ENCODE measurements at regions not wholly inside any gene's neighbourhood (a gene's known extent, or its start where the extent isn't known, plus 50 kb on each side); places are given as distances from the start of the nearest gene placed in this dataset.
"Not testable (repeated sequence)": the region's sequence is repeated elsewhere in the genome, so short reads cannot be mapped to it uniquely, and the experiment has no call there.

DNA sequence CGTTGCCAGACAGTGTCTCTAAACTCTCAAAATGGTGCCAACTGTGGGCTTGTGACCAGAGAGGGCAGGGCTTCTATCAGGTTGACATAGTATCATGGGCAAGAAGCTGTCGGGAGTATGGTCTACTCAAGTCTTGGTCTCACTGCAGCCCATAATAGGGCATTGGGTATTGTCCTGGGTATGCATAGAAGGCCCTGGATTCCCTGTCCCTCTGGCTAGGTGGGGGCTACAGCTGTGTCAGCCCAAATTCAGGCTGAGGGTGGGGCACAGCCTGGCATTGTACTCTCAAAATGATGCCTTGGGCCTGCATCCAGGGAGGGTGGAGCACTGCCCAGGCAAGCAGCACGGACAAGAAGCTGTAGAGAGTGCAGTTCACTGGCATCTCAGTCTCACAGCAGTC lies 408.8 kb upstream of the MAN1A1 start:
- no peak for DNase-seq

DNA sequence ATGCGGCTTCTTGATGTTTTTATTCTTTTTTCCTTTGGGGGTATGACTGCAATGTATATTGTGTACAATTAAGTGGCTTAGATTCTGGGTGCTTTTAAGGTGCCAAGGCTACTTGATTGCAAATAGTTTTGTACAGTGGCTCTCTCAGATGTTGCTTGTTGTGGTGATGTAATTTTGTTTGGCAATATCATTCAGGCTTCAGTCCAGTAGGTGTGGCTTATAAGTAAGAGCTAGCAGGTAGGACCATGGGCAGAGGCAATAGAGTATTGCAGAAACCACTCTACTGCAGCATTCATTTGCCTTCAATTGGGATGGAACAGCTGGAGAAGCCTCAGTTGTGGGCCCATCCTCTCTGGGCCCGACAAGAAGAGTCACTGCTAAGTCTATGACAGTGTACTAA lies 407.9 kb upstream of the MAN1A1 start:
- no peak for DNase-seq

DNA sequence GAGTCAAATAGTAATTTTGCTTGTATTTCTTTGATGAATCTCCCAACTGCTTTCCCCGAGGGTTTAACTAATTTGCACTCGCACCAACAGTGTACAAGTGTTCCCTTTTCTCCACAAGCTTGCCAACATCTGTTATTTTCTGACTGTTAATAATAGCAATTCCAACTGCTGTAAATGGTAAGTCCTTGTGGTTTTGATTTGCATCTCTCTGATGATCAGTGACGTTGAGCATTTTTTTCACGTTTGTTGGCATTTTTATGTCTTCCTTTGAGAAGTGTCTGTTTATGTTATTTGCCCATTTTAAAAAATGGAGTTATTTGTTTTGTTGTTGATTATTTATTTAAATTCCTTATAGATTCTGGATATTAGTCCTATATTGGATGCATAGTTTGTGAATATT lies 399.8 kb upstream of the MAN1A1 start:
- no peak for DNase-seq

DNA sequence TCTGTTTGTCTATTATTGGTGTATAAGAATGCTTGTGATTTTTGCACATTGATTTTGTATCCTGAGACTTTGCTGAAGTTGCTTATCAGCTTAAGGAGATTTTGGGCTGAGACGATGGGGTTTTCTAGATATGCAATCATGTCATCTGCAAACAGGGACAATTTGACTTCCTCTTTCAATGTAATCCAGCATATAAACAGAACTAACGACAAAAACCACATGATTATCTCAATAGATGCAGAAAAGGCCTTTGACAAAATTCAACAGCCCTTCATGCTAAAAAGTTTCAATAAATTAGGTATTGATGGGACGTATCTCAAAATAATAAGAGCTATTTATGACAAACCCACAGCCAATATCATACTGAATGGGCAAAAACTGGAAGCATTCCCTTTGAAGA lies 399.0 kb upstream of the MAN1A1 start:
- not testable (repeated sequence) for DNase-seq

DNA sequence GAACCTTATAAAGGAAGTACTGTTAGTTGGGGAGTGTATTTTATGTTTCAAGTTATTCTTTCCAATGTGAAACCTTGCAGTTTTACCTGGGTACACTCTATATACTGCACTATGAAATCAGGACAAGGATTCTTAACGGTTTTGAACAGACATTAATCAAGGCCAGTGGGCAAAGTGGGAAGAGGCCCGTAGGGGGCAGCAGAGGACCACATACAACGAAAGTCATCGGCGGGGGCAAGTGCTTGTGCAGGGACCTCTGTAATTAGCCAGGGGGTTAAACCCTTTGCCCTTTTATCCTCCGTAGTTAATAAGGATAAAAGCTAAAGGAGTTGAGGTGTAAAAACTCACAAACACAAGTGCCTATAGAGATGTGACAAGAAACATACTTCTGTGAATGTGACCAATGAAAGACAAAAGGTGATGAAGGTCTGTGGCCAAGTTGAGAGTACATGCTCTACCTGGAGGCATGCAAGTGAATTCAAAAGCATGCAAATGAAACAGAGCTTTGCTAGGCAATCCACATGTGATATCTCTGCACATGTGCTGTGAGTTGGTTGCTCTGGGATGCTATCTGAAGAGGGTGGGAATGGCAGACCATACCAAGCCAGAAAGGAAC lies 392.7 kb upstream of the MAN1A1 start:
- DNase-seq, result no peak

DNA sequence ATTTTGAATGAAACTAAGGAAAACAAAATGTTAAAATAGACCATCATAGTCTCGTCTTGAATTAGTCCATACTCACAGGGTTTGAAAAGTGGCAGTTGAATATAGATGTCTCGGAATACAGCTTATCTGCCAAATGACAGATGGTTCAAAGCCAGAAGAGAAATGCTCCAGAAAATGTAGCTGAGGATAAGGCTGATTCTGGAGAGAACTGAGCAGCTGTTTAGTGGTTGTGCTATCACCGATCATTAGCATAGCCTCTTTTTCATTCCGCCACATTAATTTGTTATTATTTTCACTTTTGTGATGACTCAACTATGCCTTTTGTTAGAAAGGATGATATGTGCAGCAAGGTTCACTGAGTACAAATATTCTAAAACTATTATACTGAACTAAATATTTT lies 390.2 kb upstream of the MAN1A1 start:
- DNase-seq, result no peak

DNA sequence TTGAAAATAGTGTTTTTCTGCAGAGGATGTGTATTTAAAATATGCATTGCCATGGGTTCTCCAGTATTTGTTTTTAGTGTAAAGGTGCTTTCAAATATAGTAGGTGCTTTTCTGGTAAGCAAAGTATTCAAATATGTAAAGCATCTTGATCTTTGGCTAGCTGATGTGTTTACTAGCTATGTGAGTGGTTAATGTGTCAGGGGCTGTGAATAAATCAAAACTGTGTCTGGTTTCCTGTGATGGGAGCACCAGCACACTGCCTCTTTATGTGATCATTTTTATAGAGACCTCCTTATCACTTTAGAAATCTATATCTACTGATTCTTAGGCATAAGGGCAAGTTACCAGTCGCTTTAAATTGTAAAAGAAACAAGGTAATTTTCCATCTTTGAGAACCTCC lies 388.9 kb upstream of the MAN1A1 start:
- no peak for DNase-seq

DNA sequence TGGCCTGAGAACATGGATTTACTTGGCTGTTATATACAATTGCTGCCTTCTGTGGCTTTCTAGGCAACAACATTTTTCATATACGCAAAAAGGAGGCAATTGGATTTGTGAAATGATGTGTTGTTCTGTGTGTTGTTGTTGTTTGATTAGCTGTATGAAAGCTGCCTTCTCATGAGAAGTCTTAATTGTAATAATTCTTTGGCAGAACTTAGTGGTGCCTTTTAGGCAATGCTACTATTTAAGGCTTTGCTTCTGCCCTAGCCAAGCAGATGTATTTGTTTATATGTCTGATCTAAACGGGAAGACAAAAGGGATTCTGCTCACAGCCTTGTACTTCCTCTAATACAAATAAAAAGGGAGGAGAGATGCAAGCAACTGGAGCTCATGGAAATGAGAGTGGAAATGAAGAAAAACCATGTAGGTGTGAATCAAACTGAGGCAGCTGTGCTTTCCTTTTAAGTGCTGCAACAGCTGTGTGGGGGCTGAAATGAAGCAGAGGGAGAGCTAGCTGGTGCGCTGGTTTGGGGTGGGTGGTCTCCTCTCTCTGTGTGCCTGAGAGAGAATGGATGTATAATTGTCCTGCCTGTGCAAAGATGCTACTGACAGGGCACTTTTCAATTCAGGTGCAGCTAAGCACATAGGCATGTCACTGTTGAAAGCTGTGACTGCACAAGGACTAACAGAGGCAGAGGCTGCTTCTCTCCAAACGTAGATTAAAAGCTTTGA lies 386.9 kb upstream of the MAN1A1 start:
- no peak for DNase-seq

DNA sequence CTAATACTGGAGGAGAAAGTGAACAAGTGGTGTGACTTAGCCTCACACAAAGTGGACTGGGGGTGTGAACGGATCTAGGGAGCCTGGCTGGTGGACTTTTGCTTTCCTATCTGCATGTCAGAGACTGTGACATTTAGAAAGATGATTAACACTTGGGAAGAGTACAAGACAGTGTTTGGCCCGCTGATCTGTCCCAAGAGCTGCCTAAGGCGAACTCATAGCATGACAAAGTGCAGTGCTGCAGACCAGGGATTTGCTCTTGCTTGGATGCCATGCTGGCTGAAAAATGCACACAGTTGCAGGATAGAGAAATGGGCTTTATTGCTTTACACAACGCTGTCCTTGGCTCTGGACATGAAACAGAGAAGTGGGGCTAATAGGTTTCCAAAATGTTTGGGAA lies 386.0 kb upstream of the MAN1A1 start:
- no peak for DNase-seq

DNA sequence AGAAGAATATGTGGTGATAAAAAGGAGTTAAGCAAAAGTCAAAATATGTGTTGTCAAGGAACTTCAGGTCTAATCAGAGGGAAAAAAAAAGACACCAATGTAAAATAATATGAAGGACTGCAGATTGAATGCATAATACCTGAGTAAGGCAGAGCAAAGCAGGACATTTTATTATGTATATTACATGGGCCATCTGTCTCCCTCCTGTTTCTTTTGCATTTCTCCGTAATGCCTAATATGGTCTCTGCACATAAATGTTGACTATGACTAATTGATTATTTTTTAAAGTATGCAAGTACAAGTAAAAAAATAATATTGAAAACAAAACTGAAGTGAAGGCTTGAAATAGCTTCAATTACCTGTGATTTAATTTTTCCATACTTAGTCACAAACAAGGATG lies 384.7 kb upstream of the MAN1A1 start:
- DNase-seq, result no peak

DNA sequence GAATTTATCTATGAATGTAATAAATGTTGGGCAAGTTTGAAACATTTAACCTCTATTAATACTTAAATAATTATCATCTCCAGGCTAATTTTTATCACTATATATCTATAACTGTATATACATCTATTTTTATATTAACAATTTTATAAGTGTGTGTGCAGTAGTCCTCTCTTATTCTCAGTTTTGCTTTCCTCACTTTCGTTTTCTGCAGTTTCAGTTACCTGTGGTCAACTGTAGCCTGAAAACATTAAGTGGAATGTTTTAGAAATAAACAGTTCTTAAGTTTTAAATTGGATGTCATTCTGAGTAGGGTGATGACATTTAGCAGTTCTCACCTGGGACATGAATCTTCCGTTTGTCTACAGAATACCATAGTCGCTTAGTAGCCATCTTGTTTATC lies 379.4 kb upstream of the MAN1A1 start:
- DNase-seq, result no peak

DNA sequence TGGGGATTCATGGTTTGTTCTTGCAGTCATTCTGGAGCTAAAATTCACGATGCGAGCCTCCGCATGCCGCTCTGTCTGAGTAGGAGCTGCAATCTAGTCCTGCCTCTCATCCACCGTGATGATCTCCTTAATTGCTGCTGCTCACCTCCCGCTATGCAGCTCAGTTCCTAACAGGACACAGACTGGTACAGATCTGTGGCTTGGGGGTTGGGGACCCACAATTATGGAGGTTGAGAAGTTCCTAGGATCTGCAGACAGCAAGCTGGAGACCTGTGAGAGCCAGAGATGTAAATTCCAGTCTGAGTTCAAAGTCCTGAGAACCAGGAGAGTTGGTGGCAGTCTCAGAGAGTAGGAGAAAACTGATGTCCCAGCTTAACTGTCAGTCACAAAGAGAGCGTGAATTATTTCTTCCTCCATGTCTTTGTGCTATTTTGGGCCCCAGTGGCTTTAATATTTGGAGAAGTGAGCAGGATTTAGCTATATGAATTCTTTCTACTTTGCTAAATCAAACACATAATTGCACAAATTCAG lies 378.7 kb upstream of the MAN1A1 start:
- DNase-seq, result no peak

DNA sequence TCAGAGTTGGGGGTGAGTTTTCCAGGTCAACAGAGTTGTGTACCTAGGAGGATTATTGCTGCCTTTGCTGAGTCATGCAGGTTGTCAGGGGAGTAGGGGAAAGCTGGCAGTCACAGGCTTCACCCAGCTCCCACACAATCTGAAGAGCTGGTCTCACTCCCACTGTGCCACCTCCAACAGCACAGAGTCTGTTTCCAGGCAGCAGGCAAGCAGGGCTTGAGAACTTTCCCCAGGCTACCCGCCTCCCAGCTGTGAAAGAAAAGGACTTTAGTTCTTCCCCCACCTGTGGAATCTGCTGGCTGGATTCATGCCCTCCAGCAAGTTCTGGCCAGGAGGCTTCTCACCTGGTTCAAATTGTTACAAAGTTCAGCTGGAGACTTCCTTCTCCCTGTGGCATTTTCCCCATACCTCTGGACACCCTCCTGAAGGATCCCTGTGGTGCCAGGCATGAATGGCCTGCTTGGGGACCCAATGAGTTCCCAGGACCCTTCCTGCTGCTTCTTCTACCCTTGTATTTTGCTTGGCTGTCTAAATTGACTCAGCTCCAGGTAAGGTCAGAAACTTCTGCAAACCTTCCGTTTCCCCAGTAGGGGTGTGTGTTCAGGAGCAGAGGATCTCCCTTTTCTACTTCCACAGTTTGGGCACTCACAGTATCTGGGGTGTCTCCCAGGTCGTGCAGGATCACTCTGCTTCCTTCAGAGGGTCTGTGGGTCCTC lies 378.1 kb upstream of the MAN1A1 start:
- DNase-seq, result no peak

DNA sequence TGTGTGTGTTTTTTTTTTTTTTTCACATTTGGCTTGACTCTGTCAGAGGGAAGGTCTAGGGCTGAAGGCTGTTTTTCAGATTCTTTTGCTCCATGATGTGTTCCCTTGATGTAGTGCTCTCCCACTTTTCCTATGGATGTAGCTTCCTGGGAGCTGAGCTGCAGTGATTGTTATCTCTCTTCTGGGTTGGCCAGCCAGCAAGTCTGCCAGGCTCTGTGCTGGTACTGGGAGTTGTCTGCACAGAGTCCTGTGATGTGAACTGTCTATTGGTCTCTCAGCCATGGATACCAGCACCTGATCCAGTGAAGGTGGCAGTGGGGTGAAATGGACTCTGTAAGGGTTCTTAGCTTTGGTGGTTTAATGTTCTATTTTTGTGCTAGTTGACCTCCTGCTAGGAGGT lies 377.4 kb upstream of the MAN1A1 start:
- DNase-seq, result not testable (repeated sequence)

DNA sequence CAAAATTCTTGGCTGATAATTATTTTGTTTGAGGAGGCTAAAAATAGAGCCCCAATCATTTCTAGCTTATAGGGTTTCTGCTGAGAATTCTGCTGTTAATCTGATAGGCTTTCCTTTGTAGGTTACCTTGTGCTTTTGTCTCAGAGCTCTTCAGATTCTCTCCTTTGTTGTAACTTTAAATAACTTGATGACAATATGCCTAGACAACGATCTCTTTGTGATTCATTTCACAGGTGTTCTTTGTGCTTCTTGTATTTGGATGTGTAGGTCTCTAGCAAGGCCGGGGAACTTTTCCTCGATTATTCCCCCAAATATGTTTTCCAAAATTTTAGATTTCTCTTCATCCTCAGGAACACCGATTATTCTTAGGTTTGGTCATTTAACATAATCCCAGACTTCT lies 376.5 kb upstream of the MAN1A1 start:
- no peak for DNase-seq

DNA sequence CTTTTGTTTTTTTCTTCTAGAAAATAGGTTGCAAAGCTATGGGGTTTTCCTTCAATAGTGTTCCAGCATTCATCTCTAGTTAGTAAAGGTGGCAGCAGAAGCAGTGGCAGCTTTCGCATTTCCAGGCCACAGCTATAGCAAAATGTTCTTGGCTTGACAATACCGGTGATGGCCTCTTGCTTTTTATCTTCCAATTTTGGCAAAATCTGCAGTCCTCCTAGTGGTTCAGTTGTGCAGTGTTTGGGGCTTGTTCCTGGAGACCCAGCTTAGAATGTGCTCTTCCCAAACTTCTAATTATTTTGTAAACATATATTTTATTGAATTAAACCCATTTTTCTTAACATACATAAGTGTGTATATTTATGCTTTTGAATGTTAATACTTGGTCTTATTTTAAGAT lies 370.6 kb upstream of the MAN1A1 start:
- no peak for DNase-seq

DNA sequence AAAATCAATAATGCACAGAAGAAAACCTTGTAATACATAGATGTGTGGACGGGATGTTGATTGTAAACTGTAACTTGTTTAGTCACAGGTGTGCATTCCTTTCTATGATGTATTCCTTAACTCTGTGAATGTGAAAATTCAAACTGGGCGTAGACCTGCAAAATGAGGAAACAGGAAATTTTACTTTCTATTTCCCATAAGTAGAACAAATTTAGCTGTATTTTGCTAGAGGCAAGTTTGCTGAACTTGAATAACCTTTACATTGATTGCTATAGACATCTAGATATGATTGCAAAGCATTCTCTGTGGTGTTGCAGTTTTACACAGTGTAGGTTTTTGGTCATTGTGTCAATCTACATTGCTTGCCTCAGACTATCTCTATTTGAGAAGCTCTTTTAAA lies 368.4 kb upstream of the MAN1A1 start:
- DNase-seq, result no peak

DNA sequence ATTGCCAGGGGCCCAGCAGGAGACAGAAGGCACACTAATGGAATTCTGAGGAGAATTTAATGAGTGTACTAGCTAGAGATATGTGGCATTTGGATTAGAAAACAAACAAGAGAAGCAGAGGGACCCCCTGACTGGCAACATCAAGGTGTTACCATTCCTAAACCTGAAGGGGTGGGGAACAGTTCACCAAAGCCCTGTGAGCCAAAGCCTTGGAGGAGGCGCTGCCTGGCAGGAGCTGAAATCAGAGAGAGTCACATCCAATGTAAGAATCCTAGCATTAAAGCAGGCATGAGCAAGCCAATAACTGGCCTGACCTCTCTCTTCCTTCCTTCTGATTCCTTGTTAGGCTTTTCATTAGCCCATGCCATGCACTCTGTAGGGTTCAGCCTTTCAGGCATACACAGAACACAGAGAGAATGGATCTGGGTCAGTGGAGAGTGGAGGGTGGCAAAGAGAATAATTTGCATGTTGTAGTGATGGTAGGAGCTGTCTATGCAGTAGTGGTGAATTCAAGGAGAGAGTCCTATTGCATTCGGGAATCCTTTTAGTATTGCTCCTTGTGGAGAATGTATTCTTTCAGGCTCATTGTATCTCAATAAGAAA lies 367.2 kb upstream of the MAN1A1 start:
- DNase-seq, result no peak

DNA sequence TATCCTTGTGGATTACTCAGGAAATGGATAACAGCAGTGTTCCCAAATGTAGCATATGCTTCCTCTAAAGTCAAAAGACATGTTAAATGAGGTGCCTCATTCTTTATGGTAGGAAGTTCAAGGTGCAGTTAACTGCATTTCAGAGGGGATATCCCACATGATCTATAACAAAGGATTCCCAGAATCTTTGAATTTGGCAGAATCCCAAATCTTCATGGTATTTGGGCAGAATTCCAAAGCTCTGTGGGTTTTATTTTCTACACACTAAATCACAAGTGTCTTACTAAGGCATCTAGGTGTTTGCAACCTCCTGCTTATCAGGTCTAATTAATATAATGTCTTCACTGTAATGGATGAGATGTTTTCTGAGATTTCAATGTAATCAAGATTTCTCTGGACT lies 364.3 kb upstream of the MAN1A1 start:
- DNase-seq, result no peak

DNA sequence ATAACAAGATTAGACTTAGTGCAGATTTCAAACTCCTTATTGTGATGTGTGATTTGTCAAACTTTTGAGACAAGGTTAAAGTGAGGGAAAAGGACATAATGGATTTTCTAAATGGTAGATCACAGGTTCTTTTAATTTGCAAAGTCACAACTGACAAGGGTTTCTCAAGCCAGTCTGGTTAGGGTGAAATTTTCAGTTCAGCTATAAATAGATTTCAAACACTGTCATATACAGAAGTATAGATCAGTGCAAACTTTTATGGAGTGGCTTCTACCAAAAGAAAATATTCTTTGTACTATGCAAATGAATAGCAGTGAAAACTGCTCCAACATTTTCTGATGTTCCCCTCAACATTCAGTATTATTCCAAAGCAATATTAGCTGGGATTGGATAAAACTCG lies 337.1 kb upstream of the MAN1A1 start:
- DNase-seq, result no peak

DNA sequence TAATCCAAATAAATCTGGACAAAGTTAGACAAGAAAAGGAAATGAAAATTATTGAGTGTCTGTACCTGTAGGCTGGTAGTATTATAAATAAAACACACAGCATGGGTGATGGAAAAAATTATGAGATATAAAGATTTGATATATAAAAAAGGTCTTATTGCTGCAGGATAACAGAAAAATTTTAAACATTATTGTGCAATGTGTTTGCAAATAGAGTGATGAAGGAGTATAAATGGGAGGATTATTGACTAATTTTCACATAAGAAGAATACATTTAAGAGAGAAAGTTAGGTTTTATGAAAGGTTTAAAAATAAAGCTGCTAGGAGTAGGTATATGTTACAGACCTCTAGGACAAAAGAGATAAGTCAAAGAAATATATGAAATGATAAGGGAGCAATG lies 336.7 kb upstream of the MAN1A1 start:
- DNase-seq, result no peak

DNA sequence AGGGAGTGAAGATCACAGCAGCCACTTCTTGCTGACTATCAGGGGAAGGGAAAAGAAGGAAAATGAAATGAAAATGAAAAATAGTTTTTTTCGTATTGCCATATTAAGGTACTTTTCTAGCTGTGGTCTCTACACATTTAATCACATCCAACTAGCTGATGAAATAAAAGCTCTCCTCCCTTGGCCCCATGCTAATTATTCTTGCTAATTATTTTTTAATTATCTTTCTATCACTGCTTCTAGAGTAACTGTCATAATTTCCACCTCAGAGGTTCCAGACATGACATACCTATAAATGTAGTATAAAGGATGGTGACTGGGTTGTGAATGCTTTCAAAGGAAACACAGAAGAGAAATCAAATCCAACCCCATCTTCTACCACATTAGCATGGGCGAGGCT lies 334.1 kb upstream of the MAN1A1 start:
- DNase-seq, result no peak

DNA sequence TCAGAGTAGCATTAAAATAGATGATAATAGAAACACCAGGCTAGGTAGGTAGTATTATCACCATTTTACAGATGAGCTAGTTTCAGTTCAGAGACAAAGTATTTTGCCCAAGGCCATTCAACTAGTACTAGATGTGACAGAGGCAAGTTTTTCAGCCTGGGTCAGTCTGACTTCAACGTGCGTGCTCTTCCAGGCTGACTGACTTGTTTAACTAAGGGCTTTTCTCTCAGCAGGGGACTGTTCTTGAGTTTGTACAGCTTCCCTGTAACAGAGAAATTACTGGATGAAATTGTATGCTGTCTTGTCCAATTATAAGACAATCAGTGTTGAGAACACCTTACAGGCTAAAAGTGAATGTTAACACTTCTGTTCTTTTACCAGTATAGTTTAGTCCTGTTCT lies 333.5 kb upstream of the MAN1A1 start:
- no peak for DNase-seq

DNA sequence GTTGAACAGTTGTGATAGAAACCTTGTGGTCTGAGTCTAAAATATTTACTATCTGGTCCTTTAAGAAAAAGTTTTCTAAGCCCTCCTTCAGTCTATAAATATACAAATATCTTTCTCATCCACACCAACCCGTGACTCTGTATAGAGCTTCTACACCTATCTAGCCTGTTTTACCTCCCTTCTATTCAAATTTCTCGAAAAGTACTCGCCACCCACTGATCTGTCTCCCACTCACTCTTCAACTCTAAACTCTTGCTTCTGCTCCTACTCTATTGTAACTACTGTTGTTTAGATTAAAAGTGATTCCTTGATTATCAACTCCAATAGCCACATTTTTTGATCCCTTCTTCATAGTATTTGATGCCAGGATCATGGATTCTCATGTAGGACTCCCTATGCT lies 329.4 kb upstream of the MAN1A1 start:
- no peak for DNase-seq
